ENCODE measurements at regions not wholly inside any gene's neighbourhood (a gene's known extent, or its start where the extent isn't known, plus 50 kb on each side); places are given as distances from the start of the nearest gene placed in this dataset.
"Not testable (repeated sequence)": the region's sequence is repeated elsewhere in the genome, so short reads cannot be mapped to it uniquely, and the experiment has no call there.

DNA sequence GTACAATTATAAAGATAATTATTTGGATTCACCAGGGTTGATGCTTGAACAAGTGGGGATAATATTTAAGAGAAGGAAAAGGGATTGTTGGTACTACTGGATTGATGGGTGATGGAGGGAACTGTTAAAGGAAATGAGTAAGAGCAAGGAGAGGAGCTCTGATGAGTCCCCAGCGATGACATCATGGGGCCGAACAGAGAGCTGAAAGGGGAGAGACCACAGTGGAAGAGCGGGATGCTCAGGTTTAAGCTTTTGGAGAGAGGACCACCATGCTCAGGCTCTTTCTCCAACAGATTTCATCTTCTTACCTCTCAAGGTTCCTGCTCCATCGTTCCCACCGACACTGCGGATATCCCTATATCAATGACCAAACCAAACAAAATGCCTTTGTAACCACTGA is 568.7 kb downstream of the ETS1 start:
- no peak for DNase-seq

DNA sequence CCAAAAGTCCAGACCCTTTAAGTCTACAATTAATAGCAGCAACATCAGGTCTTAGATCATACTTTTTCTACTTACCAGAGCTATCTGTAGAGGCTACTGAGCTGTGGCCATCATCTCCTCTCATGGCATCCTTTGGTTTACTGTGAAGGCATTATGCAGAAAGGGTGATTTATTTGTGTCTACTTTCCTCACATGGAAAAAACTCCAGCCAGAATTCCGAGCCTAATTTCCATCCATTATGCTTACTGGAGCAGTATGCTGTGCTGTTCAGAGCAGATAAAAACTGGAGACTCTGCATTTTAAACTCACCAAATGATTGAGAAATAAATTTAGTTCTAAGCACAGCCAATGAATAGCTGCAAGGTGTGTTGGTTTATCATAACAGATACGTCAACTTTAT is 581.8 kb downstream of the ETS1 start:
- no peak for DNase-seq

DNA sequence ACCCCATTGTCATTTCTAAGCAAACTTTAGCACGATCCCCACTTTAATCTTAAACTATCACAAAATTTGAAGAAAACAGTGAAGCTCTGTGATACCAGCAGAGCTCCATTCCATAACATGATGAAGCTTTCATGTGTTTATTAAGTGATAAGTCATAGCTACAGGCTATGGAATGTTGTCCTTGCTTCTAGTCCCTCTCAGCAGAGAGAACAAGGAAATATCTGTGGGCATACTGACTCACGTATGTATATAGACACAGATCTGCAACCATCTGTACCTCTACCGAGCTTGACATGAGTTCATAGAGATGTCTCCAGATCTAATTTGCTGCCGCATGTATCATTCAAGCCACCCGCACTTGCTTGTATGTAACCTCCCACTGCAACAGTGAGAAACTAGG is 588.9 kb downstream of the ETS1 start:
- DNase-seq = no peak

DNA sequence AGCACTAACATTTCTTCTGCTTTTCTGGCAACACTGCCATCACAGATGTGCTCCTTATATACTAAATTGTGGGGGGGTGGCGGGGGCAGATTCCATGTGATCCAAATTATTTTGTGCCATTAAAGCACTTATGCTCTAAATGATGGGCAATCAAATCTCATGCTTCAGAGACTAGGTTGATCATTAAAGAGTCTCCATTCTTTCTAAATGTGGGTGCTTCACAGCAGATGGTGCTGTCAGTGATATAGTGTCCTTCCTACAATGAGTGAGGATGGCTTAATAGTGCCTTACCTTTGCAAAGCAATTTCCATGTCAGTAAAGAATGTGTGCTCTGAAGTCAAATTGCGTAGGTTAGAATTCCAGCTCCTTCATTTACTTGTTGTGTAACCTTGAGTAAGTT is 589.8 kb downstream of the ETS1 start:
- no peak for DNase-seq

DNA sequence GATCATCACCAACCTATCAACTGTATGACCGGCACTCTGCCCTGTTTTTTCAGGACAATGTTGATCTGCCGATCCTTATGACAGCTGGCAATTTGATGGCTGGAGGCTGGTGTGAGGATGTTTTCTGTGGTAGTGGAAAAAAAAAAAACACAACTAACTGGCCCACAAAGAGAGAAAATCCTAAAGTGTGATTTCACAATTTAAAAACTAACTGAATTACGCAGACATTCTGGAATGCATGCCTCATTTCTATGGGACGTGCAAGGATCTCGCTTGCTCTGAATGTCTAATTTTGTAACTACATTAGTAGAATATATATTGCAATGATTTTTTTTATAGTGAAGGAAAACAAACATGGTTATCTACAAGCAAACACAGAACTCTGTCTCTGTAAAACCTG is 590.5 kb downstream of the ETS1 start:
- DNase-seq = no peak

DNA sequence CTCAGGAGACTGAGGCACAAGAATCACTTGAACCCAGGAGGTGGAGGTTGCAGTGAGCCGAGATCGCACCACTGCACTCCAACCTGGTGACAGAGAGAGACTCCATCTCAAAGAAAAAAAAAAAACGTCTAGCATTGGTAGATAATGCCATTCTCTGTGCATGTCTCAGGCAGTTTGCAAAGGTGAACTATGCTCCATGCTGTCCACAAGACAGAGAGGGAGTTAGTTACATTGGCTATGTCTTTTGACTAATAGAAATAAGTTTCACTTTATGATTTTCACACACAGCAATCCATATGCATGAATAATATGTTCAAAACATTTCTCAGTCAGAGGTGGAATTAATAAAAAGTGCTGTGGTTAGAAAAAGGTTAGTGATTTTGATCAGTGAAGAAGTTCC is 591.4 kb downstream of the ETS1 start:
- DNase-seq = no peak

DNA sequence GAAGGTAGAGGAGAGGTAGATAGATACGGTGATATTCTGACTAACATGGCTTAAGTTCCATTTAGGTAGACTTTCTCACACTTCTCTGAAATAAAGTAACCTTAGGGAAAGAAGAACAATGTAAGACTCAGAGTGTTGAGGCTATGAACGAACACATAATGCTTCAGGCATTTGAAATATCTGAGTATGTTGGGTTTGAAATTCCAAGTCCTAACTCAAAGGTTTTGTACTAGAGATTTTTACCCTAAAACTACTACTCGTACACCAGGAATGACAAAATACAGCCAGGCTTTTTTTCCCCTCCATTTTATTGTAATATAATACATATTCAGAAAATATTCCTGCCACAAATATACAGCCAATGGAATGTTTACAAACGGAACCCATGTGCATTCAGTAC is 592.6 kb downstream of the ETS1 start:
- no peak for DNase-seq

DNA sequence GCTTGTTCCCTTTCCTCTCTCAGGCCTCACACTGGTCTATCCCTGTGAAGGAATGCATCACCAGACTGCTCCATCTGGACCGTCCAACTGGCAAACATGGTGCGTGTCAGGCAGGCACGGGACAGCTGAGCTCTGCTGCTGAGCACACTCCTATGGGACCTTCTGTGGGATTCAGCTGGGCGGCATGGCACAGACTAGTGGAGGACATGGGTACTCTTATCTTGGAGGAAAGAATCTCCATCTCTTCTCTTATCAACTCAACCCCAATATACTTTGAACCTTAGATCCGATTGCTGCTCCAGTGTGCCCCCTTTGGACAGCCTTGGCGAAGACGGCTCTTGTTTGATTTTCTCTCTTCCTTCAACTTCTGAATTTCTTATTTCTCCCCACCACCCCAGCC is 593.6 kb downstream of the ETS1 start:
- DNase-seq = no peak

DNA sequence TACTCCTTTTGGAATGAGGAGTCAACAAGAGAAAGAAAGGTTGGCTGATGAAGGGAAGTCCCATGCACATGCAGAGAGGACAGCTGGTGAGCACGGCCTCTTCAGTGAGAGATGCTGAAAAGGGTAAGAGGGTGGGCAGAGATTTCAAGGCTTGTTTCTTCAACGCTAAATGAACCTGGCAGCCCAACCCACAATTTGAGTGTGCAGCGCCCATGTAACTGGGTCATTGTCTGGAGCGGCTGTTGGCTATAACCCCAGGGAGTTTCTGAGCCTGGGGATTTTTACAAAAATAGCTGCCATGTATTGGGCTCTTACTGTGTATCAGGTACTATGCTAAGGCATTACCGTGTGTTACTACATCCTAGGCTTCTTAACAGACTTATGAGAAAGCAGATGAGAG is 594.1 kb downstream of the ETS1 start:
- no peak for DNase-seq

DNA sequence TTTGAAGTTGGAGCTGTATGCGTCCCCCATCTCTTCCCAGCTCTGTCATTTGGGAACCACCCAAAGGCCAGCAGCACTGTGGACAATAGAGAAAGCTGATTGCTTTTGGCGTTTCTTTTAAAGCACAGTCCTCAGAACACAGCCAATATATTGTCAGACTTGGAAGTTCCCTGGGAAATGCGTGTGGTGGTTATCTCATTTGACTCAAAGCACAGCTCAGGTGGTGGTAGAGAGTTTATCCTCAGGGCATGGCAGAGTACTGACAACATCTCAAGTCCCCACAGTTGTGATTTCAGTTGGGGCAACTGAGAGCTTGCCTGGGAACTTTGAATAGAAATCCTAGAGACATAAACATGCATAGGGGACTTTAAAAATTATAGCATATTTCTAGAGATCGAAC is 601.3 kb downstream of the ETS1 start:
- DNase-seq = no peak

DNA sequence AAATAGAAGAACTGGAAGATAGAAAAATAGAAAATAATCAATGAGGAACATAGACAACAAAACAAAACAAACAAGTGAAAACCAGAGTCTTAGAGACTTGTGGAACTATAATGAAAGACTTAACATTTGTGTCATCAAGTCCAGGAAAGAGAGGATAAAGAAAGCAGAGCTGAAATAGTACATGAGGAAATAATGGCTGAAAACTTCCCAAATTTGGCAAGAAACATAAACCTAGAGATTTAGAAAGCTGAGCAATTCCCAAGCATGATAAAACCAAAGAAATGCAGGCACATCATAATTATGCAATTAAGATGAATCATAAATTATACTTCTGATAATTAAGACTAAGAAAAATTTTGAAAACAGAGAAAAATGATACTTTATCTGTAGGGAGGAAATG is 614.5 kb downstream of the ETS1 start:
- DNase-seq = no peak

DNA sequence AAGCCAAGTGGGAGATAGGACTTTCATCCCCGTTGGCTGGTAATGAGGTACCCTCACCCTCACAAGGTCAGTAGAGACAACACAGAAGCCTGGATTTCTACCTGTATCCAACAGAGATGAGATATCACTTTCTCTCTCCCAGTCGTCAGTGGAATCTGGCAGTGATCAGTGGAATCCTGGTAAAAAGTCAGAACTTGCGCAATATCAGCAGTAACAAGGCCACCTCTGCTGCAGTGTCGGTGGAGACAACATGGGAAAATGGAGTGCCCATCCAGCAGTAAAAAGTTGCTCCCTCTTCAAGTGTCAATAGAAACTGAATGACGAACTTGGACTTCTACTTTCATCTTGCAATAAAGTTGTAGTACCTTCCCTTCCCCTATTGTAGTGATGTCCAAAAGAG is 615.9 kb downstream of the ETS1 start:
- DNase-seq = no peak

DNA sequence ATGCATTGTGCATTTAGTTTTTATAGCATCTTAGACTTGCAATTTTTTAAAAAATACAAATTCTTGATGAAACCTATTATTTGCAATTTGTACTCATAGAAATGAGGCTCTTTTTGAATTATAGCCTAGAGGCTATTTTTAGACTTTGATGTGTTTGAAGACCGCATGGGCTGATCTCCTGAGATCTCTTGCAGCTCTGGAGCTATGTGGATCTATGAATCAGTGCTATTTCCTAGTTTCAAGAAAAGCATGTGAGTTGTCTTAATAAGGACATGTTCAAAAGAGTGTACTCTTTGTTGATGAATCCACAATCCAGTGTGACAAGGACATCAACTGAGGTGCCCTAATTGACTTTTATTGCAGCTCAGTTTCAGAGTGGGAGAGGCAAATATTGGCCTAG is 620.5 kb downstream of the ETS1 start:
- DNase-seq = no peak

DNA sequence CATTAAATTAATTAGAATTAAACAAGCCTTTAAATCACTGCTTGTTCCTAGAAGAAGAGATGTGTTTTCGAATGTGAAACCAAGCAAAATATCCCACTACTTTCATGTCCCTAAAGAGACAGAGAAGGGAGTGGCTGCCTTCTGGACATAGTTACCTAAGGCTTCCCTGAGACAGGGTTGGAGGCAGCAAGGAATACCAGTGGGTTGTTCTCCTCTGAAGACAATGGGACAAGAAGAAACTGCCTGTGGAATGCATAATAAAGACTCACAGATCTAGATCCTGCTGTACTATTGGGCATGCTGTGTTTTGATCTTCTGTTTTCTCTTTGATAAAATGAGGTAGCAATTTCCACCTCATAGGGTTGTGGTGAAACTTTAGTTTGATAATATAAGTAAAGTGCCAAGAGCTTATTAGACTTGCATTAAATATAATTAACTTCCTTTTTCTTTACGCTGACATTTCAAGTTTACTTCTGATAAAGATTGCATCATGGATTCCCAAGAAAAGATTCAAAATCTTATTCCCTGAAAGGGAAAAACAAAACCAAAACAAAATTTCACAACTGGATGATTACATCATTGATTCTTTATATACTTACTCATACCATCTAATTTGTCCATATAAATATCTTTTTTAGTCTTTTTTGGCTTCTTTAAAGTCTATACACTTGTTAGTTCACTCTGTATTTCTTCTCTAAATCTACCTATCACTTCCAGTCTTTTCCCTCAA is 621.3 kb downstream of the ETS1 start:
- DNase-seq = no peak

DNA sequence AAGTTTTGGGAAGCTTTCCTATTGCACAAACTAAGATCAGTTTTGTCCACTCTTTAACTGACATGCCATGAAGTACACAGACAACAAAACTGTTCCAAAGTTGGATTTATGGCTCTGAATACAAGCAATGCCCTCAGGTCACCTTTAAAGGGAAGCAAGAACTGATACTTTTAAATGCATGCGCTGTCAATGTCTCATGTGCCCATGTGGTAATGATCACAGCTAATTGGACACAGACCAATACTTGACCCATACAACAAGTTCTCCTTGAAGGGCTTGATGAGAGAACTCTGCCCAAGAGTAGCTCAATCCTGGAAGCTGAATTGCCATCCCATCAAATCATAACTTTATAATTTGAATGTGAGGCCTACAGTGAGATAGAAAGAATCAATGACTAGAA is 624.9 kb downstream of the ETS1 start:
- DNase-seq = no peak

DNA sequence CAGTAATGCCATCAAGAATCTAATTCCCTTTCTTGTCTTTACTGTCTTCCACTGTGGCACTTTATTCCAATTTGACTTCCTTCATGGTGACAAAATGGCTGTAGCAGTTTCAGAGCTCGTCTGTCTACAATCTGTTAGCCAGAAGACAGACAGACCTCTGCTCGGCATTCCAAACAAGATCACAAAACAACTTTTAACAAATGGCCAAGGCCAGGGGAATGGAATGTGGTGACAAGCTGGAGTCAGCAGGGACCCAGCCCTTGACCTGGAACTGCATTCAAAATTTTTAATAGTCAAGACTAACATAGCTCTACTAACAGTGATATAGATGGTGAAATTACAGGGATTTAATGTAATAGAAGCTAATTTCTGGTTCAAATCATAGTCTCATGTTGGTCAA is 637.2 kb downstream of the ETS1 start:
- DNase-seq = no peak

DNA sequence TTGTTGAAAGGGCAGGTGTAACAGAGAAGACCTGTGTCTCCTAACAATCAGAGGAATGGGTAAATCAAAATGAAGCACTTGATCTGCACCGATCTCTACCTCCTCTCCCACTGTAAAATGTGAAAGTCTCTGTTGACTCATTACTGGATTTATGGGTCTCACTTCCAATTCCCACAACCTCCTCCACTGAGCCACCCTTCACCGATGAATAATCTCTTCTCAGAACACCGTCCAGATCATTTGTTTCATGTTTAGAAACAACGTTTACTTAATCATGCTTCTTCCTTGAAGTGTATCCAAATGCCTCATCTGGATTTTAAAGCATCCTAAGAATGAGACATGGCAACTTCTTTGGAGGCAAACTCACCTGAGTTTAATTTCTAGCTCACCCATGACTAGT is 643.6 kb downstream of the ETS1 start:
- no peak for DNase-seq

DNA sequence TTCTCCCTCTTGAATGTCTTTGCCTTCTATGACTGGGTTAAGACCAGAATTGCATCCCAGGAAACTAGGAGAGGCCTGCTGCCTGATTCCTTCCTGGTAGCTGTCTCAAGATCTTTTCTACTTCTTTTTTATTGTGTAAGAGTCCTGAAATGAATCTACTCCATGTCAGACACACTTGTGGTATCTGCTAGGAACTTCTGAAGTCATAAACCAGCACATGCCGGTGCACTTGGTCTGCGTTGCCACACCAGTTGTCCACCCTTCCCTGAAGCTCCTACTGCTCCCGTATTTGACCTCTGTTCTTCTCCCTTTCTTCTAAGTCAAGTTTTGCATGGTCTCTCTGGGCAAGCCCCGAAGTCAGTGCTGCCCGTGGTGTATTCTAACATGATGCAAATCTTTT is 644.2 kb downstream of the ETS1 start:
- no peak for DNase-seq

DNA sequence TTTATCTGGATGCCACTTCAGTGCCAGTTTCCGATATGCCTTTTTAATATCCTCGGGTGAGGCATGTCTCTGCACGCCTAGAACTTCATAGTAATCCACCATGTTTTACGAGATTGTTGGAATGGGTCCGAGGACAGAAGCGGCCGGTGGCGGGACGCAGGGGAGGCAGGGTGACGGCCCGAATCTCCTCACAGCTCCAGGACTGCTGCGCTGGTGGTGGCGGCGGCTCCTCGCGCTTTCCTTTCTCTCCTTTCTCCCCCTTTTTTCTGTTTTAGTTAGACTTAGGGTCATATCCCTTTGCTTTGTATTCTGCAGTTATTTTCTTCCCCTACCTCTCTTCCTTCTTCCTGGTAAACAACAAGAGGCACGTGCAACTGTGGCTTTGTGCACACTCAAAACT is 645.8 kb downstream of the ETS1 start:
- not testable (repeated sequence) for DNase-seq

DNA sequence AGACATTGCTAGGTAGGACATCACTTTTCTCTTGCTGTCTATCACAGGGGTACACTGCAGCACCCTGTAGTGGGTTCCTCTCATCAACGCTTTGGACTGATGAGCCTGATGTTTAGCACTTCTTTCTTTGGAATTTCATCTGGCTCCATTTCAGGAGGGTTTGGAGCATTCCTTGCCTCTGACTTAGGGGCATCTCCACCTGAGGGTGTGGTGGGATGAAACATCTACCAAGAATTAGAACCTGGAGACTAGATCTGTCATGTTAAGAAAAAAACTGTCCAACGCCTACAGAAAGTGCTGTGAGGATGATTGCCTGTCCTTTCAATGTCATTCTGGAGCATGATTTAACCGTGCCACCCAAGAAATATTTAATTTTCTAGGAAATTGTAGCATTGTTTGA is 648.4 kb downstream of the ETS1 start:
- DNase-seq = no peak

DNA sequence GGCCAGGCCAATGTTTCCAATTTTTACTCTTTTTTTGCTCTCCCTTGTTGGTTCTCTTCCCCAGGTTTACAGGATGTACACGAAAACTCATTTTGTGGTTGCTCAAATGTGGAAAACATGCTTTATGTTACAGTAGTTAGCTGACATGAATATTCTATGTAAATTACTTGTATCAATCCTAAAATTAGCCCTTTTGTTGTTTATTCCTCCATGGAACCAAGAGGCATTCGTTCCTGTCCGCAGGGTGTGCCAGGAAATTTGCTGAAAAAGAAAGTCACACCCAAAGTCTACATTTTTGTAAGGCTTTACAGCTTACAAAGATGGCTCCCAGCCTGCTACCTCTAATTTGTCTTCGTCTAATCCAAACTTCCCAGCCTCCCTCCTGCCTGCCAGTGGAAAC is 652.3 kb downstream of the ETS1 start:
- no peak for DNase-seq

DNA sequence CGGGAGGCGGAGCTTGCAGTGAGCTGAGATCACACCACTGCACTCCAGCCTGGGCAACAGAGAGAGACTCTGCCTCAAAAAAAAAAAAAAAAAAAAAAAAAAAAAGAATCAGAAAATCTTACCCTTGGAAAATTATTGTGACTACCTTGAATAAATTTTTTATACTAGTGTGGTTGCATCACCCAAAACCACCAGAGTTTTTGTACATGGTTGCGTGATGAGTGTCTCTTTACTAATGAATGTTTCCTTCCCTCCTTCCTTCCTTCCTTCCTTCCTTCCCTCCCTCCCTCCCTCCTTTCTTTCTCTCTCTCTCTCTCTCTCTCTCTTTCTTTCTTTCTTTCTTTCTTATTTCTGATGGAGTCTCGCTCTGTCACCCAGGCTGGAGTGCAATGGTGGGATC is 653.4 kb downstream of the ETS1 start:
- DNase-seq = not testable (repeated sequence)

DNA sequence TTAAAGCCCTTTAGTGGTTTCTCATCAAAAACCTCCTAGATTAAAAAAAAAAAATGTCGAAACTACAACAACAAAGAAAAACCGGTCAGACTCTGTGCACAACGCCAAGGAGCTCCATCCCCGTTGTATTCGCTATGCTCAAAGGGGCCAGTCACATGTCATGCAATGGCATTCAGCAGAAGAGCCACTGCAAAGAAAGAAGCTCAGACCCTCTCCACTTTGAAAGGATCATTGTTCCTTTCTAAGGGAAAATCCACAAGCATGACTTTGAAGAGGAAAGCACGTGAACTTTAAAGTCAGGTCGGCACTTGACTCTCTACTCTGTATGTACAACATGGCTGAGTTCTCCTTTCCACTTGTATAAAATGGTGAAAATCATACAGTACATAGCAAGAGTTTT is 655.6 kb downstream of the ETS1 start:
- DNase-seq = no peak

DNA sequence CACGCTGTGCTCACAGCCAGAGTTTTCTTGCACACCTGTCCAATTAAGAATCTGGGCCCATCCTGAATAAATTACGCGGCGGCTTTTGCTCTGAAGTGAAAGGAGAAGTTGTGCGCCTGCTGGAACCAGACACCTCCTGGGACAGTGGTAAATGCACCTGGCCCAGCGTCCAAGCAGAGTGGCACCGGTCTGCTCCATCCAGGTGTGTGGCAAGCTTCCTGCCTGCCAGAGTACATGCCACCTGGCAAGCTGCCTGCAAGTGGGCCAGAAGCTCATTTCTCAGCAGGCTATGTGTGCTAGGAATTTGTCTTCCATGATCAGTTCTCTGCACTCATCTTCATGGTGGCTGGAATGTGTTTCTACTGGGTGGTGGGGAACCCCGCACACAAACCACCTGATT is 660.6 kb downstream of the ETS1 start:
- DNase-seq = no peak

DNA sequence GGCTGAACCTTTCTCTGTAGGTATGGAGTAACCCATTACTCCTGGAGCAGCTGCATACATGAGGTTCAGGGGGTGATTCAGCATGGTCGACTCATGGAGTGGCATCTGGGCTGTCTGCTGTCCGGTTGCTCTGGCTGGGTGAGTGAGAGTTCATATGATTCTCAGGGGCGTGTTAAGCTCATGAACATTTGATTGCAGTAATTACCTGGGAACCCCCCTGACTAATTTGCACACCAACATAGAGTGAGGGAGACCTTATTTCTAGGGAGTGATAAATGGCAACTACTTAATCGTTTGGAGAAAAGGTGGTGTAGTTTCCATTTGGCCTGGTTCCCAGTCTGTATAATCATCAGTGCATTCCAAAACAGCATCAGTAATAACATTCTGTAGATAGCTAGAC is 661.9 kb downstream of the ETS1 start:
- DNase-seq = no peak
